ENCODE measurements at regions not wholly inside any gene's neighbourhood (a gene's known extent, or its start where the extent isn't known, plus 50 kb on each side); places are given as distances from the start of the nearest gene placed in this dataset.
"Not testable (repeated sequence)": the region's sequence is repeated elsewhere in the genome, so short reads cannot be mapped to it uniquely, and the experiment has no call there.

DNA sequence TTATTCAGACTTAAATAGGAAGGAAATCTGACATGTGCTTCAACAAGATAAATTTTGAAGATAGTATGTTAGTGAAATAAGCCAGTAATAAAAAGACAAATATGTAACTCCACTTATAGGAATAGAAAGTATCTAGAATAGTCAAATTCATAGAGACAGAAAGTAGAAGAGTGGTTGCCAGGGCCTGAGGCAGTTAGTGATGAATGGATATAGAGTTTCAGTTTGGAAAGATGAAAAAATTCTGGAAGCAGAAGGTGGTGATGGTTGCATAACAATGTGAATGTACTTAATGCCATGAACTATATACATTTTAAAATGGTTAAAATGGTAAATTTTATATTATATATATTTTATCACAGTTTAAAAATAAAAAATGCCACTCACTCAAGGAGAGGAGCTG lies 54.3 kb downstream of the HAND2 start:
- DNase-seq = no peak

DNA sequence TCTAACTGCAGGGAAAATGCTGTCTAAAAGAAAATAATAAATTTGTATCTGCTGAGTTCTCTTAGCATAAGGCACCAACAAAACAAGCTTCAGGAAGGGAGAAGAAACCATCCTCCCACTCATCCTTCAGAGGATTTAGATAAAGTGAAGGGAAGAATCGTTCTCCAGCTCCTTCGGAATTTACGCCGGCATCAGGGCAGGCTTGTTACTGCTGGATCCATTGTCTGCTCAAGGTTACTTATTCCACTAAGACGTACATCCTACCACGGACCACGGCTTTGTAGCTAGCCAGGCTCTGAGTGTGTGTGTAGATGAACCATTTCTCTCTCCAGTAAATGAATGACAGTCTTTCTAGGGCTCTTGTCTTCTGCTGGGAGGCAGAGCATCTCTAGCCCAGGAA lies 60.4 kb downstream of the HAND2 start:
- no peak for DNase-seq

DNA sequence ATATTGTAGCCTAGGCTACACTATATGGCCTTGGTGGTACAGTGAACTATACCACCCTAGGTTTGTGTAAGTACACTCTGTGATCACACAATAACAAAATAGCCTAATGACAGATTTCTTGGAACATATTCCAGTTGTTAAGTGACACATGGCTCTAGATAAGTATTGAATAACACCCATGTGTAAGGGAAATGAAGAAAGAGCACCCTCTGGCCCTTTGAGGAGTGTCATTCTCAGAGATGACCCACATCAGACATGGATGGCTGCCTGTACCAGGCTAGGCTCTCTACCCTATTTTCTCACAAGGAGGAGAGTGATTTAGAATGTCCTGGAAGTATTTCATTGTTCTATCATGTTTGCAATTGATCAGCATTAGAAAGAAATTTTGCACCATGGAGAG lies 61.7 kb downstream of the HAND2 start:
- no peak for DNase-seq

DNA sequence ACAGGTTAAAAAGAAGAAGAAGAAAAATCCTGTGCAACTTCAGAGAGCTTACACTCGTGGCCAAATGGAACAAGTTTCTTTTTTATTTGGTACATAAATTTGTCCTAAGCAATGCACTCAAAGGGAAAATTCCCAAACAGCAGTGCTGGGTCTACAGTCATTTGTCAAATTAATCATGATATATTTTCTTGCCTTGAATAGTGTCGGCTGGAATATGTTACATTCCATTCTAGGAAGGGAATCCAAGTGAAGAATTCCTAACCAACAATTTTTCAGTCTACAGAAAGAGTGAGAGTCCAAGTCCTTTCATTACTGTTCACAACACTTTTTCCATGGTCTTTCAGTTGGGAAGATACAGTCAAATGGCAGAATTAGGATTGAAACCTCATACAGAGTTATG lies 63.9 kb downstream of the HAND2 start:
- DNase-seq = no peak

DNA sequence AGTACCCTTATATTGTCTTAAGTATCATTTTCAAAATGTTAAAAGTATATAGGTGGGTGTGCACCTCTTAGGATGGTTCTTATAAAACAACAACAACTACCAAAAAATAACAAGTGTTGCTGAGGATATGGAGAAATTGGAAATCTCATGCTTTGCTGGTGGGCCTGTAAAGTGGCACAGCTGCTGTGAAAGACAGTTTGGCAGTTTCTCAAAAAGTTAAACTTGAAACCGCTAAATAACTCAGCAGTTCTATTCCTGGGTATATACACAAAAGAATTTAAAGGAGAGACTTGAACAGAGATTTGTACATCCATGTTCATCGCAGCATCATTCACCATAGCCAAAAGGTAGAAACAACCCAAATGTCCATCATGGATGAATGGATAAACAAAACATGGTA lies 65.5 kb downstream of the HAND2 start:
- DNase-seq = no peak

DNA sequence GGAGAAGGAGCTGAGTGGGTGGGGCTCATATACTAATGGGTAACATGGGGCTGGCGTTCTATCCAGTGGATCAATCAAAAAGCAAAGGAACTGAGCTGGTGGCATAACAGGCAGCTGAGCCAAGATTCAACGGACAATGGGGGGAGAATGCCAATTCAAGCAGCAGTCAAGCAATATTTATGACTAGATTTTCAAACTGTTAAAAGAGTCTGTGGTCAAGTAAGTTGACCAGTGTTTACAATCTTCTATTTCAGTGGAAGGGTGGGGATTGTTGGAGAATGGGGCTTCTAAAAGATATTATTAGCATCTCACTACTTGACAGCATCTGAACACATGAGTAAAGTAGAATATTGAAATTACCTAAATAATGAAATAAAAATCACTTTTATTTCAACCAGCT lies 64.9 kb upstream of the SCRG1 start:
- DNase-seq = no peak

DNA sequence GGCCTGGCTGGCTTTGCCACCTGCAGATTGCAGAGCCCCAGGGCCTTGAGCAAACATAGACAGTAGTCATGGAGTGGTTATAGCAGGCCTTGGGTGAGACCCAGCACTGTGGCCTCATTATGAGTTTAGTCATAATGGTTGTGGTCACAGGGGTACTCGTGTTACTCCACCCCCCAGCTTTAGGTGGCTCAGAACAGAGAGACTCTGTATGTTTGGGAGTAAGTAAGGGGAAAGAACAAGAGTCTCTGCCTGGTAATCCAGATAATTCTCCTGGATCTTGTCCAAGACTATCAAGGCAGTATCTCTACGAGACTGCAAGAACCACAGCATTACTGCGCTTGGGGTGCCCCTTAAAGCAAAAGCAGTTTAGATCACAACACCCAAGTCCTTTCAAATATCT lies 62.3 kb upstream of the SCRG1 start:
- peak; percentile 86 for DNase-seq

DNA sequence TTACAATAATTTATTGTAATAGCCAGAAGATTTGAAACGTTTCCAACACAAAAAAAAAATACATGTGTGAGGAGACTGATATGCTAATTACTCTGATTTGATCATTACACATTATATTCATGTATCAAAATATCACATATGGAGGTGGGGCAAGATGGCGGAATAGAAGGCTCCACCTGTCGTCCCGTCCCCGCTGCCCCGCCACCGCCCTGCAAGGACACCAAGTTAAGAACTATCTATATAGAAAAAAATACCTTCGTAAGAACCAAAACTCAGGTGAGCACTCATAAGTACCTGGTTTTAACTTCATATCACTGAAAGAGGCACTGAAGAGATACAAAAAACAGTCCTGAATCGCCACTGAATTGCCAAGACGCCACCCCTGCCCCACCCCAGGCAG lies 60.9 kb upstream of the SCRG1 start:
- DNase-seq = no peak

DNA sequence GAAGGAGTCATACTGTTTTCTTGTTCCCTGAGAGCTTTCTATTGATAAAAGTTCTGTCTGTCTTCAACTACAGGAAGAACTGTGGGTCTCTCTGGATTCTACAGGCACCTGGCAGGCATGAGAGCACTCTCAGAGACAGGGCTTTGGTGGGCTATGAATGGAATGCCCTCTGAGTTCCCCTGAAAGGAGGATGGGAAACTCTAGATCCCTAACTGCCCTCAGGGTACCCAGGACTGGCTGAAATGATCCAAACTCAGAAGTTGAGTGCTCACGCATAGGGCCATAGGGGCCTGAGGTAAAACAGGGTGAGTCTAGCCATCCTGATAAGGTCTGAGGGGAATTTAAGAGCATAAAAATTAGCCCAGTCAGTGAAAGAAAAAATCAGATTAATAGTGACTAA lies 59.0 kb upstream of the SCRG1 start:
- DNase-seq = peak; percentile 81

DNA sequence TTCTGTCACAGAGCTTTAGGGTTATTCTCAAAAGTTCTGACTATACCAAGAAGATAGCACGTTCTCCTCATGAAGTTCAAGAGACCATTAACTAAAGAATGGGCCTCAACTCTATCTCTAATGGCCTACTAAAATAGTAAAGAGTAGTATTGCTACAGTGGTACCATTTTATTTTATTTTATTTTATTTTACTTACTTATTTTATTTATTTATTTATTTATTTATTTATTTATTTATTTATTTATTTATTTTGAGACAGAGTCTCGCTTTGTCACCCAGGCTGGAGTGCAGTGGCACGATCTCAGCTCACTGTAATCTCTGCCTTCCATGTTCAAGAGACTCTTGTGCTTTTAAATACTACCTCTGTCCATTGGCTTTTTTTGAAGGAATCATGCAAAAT lies 52.5 kb upstream of the SCRG1 start:
- not testable (repeated sequence) for DNase-seq

DNA sequence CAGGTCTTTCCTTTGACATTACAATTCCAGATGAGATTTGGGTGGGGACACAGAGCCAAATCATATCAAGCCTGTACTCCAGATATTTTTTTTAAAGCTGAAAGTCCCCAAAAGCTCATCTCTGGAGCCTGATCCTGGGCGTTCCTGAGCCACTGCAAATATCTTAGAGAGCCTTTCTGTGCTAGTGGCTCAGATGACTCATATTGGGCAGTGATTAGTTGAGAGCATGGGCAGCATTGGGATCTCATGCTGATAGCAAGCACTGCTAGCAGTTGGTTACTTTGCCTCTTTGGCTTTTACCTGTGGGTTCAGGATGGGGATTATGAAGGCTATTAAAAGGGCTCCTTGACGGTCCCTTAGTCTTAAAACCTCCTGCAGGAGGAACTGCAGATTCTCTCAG lies 51.4 kb upstream of the SCRG1 start:
- no peak for DNase-seq

DNA sequence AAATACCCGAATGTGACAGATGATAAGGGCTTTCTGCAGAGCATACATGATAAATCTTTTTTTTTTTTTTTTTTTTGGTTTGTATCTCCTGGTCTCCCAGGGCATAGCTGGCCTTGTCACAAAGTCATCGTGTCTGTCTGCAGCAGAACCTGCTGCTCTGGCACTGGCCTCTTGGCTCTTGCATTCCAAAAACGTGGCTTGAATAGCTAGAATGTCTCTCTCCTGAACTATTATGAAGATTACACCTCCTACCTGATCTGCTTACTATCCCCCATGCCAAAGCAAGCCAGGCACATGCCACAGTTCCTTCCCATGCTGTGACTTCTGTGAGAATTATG lies 50.4 kb upstream of the SCRG1 start:
- no peak for DNase-seq

DNA sequence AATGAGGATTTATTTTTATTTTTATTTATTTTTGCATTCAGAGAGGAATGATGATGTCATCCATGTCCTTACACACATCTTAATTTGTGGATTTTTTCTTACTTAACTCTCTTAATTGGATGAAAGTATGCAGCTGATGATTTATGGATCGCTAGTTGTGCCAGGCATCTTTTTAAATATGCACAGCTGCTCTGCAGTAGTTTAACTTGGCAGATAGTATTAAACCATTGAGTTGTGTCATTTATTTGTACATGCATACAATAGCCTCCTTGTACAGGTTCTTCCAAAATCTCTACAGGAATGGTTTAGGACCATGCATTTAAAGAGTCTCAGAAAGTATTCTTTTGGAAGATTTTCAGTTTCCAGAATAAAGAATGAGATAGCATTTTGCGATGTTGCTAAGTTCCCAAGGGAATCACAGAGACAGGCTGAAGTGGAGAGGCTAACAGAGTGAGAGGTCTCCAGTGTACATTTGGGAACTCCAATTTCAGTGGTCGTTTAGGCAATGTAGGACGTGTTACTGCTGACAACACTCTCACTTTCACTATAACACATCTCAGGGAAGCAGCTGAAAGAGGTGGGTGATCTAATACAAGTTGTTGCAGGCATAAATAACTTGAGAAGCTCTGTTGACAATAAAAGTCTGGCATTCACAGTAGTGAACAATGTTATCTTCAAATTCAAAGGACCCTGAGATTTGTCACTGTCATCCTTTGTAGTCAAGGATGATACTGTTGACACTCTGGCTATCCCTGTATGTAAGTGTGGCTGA lies 49.9 kb upstream of the SCRG1 start:
- no peak for DNase-seq

Data from islet precursor cell (in vitro differentiated cells).